ENCODE measurements at regions not wholly inside any gene's neighbourhood (a gene's known extent, or its start where the extent isn't known, plus 50 kb on each side); places are given as distances from the start of the nearest gene placed in this dataset.

DNA sequence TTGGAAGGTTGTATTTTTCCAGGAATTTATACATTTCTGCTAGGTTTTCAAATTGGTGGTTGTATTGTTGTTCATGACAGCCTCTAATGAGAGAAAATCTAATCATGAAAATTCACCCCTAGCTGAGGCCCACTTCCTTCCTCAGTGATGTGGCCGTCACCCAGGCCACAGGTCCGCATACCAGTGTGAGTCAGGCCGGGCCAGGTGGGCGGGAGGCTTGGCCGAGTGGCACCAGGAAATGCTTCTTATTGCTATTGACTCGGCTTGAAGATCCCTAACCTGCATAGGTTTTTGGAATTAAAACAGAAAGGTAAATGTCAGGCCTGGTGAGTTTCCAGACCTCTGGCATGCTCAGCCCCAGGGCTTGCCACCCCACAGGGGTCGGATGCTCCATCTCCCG, 88.7 kb downstream of the SCGB2B2 start (continued):
- no peak for TF ChIP-seq SP1 (IDR thresholded peaks at IDR 0.05; ENCODE audit: low read depth, low read length)
- no peak for TF ChIP-seq BACH1 (IDR thresholded peaks at IDR 0.05; ENCODE audit: low read length)
- TF ChIP-seq SIRT6 (IDR thresholded peaks at IDR 0.05; ENCODE audit: low read length), result no peak
- TF ChIP-seq POLR2AphosphoS5 (IDR thresholded peaks at IDR 0.05; ENCODE audit: low read depth, low read length), result no peak
